ENCODE measurements at regions not wholly inside any gene's neighbourhood (a gene's known extent, or its start where the extent isn't known, plus 50 kb on each side); places are given as distances from the start of the nearest gene placed in this dataset.

GRCh38 chr6:39992861-39993622 lies 58.8 kb upstream of the MOCS1 start:
- TF ChIP-seq POLR2AphosphoS5 (IDR thresholded peaks at IDR 0.05; ENCODE audit: borderline replicate concordance, low read depth, low read length) (no peak), EZH2 (IDR thresholded peaks at IDR 0.05) (no peak)

Data from SK-N-MC (cell line).